Activated T-cell treated with anti-CD3 and anti-CD28 coated beads, Interleukin-2, amount 50 U/mL, for 4 hours (primary cell): ENCODE measurements at regions not wholly inside any gene's neighbourhood (a gene's known extent, or its start where the extent isn't known, plus 50 kb on each side); places are given as distances from the start of the nearest gene placed in this dataset.
"Not testable (repeated sequence)": the region's sequence is repeated elsewhere in the genome, so short reads cannot be mapped to it uniquely, and the experiment has no call there.

Source experiments
- ATAC-seq, 2 donors: fragments of 200-7000 bp; cut with Tn5 transposase; one replicate each; pipeline ENCODE4 v1.10.0; 2021
- DNase-seq: peaks from one replicate; pipeline ENCODE4 v3.0.0-alpha.2; 2020
- H3K27me3 Mint-ChIP-seq: one replicate; pipeline ENCODE4 v1.8.0; 2021; ENCODE audit warnings: low read depth, mixed read lengths
- H3K36me3 Mint-ChIP-seq: one replicate; pipeline ENCODE4 v1.8.0; 2022; ENCODE audit warnings: mixed read lengths; ENCODE audit not compliant: insufficient read depth
- H3K4me1 Mint-ChIP-seq: one replicate; pipeline ENCODE4 v1.8.0; 2021; ENCODE audit warnings: low read depth, mixed read lengths
- H3K4me3 Mint-ChIP-seq: one replicate; pipeline ENCODE4 v1.8.0; 2021; ENCODE audit warnings: mild to moderate bottlenecking, moderate library complexity, mixed read lengths
- H3K9me3 Mint-ChIP-seq: one replicate; pipeline ENCODE4 v1.8.0; 2021; ENCODE audit warnings: mixed read lengths

DNA sequence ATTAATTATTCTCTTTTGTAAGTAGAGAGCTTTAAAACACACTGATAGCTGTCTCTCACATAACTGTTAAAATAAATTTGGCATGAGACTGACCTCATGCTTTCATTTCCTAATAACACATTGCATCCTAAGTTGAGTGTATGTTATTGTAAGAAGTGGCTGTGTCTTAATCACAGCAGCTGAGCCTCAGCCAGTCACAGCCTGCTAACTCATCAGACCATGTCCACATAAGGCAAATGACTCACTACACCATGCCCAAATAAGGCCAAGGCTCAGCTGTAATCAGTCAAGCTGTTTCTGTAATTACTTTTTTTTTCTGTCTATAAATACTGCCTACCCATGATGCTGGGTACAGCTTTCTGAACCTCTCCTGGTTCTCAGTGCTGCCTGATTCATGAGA, 860.9 kb downstream of the XPNPEP1 start:
- DNase-seq (no peak), ATAC-seq (no peak)
- Mint-ChIP-seq H3K4me1 (no peaks in the 10 kb centered on the region), H3K4me3 (no peak overlapping the region), H3K36me3 (no peaks in the 10 kb centered on the region), H3K9me3 (peaks cover 3% of the 10 kb centered on the region), H3K27me3 (no peaks in the 10 kb centered on the region)

GRCh38 chr10:109055243-109055642, 868.1 kb downstream of the XPNPEP1 start:
- Mint-ChIP-seq H3K9me3 (no peaks in the 10 kb centered on the region), H3K4me3 (no peak overlapping the region), H3K36me3 (no peaks in the 10 kb centered on the region), H3K4me1 (no peaks in the 10 kb centered on the region), H3K27me3 (no peaks in the 10 kb centered on the region)
- DNase-seq (no peak), ATAC-seq (no peak)

GRCh38 chr10:109047856-109048255, 875.5 kb downstream of the XPNPEP1 start:
- no peak for DNase-seq
- Mint-ChIP-seq H3K27me3 (no peaks in the 10 kb centered on the region), H3K9me3 (peaks cover 9% of the 10 kb centered on the region), H3K4me3 (no peak overlapping the region), H3K4me1 (no peaks in the 10 kb centered on the region), H3K36me3 (no peaks in the 10 kb centered on the region)
- no peak for ATAC-seq

GRCh38 chr10:109046427-109046826, 876.9 kb downstream of the XPNPEP1 start:
- not testable (repeated sequence) for H3K4me3 Mint-ChIP-seq, H3K27me3 Mint-ChIP-seq, DNase-seq, ATAC-seq, H3K9me3 Mint-ChIP-seq, H3K4me1 Mint-ChIP-seq, H3K36me3 Mint-ChIP-seq

DNA sequence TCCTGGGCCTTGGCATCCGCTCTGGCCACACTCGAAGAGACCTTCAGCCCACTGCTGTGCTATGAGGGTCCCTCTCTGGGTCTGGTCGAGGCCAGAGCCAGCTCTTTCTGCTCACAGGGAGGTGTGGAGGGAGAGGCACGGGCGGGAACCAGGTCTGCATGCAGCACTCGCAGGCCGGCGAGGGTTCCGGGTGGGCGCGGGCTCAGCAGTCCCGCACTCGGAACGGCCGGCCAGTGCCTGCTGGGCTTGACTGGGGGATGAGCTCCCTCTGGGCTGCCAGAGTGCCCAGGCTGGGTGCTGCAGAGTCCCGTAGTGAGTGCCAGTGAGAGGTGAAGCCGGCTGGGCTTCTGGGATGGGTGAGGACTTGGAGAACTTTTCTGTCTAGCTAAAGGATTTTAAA, 882.7 kb downstream of the XPNPEP1 start:
- Mint-ChIP-seq H3K4me3 (no peak overlapping the region), H3K27me3 (no peaks in the 10 kb centered on the region), H3K4me1 (no peaks in the 10 kb centered on the region), H3K36me3 (no peaks in the 10 kb centered on the region), H3K9me3 (no peaks in the 10 kb centered on the region)
- ATAC-seq (no peak), DNase-seq (no peak)

GRCh38 chr10:109037978-109038377, 885.3 kb downstream of the XPNPEP1 start:
- Mint-ChIP-seq H3K27me3 (no peaks in the 10 kb centered on the region), H3K36me3 (no peaks in the 10 kb centered on the region), H3K4me3 (no peak overlapping the region), H3K4me1 (no peaks in the 10 kb centered on the region), H3K9me3 (peaks cover 3% of the 10 kb centered on the region)
- ATAC-seq (no peak), DNase-seq (no peak)

- H3K4me1 Mint-ChIP-seq, result no peaks in the 10 kb centered on the region
These were observed 892.6 kb downstream of the XPNPEP1 start for GRCh38 chr10:109030581-109031210.

DNA sequence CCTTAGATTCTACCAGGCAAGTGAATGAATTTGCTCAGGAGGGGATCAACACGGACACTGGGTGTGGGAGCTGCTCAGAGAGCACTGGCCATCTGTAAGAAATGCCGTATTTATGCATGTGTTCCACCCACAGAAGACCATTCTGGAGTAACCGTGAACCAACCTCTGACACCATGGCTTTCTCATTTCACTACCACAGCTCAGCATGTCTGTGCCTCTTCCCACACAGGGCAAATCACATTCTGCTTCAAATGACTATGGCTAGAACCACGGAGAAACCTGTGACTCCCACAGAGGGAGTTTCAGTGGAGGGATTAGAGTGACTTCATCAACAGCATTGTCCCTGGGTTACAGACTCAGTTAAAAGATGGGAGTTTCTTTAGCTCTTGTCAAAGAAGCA, 893.4 kb downstream of the XPNPEP1 start:
- Mint-ChIP-seq H3K4me3 (no peak overlapping the region), H3K36me3 (no peaks in the 10 kb centered on the region)

More at GRCh38 chr10:109030581-109031210, 892.6 kb downstream of the XPNPEP1 start:
- peaks cover 10% of the 10 kb centered on the region for H3K9me3 Mint-ChIP-seq
- H3K36me3 Mint-ChIP-seq, result no peaks in the 10 kb centered on the region
- H3K27me3 Mint-ChIP-seq, result no peaks in the 10 kb centered on the region
- ATAC-seq (no peak), DNase-seq (no peak)
- no peak overlapping the region for H3K4me3 Mint-ChIP-seq

GRCh38 chr10:109027534-109028185, 895.7 kb downstream of the XPNPEP1 start:
- Mint-ChIP-seq H3K4me3 (no peak overlapping the region), H3K36me3 (no peaks in the 10 kb centered on the region), H3K27me3 (no peaks in the 10 kb centered on the region), H3K9me3 (peaks cover 11% of the 10 kb centered on the region), H3K4me1 (no peaks in the 10 kb centered on the region)
- no peak for ATAC-seq
- no peak for DNase-seq

More for the DNA sequence above, 893.4 kb downstream of the XPNPEP1 start:
- H3K27me3 Mint-ChIP-seq, result no peaks in the 10 kb centered on the region
- DNase-seq (no peak), ATAC-seq (no peak)
- H3K9me3 Mint-ChIP-seq, result peaks cover 13% of the 10 kb centered on the region
- H3K4me1 Mint-ChIP-seq, result no peaks in the 10 kb centered on the region

DNA sequence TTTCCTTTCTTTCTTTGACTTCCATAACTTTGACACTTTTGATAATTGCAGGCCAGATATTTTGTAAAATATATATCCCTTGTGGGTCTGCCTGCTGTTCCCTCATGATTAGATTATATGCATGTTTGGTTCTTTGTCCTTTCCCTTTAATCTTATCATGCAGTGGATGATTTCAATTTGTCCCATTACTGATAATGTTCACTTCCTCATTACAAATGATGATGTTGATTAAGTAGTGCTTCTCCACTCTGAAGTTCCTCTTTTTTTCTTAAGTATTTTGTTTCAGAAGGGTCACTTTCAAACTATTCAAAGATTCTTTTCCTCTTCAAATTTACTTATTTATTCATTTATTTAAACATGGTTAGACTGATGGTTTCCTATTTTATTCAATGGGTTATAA, 898.1 kb downstream of the XPNPEP1 start:
- H3K4me1 Mint-ChIP-seq, result no peaks in the 10 kb centered on the region
- peaks cover 14% of the 10 kb centered on the region for H3K9me3 Mint-ChIP-seq

GRCh38 chr10:109022417-109023049, 900.8 kb downstream of the XPNPEP1 start:
- Mint-ChIP-seq H3K36me3 (no peaks in the 10 kb centered on the region), H3K27me3 (no peaks in the 10 kb centered on the region), H3K9me3 (peaks cover 14% of the 10 kb centered on the region), H3K4me1 (no peaks in the 10 kb centered on the region), H3K4me3 (no peak overlapping the region)
- DNase-seq, result no peak
- ATAC-seq, result no peak

More for the DNA sequence above, 898.1 kb downstream of the XPNPEP1 start:
- DNase-seq, result no peak
- ATAC-seq, result no peak
- Mint-ChIP-seq H3K27me3 (no peaks in the 10 kb centered on the region), H3K4me3 (no peak overlapping the region), H3K36me3 (no peaks in the 10 kb centered on the region)

- DNase-seq, result no peak
- Mint-ChIP-seq H3K9me3 (peaks cover 4% of the 10 kb centered on the region), H3K4me1 (no peaks in the 10 kb centered on the region), H3K36me3 (no peaks in the 10 kb centered on the region), H3K27me3 (no peaks in the 10 kb centered on the region), H3K4me3 (no peak overlapping the region)
- ATAC-seq, result no peak
These were observed 904.3 kb downstream of the XPNPEP1 start for GRCh38 chr10:109019001-109019424.

- Mint-ChIP-seq H3K4me1 (no peaks in the 10 kb centered on the region), H3K4me3 (no peak overlapping the region), H3K27me3 (no peaks in the 10 kb centered on the region), H3K36me3 (no peaks in the 10 kb centered on the region), H3K9me3 (peaks cover 9% of the 10 kb centered on the region)
- ATAC-seq (no peak), DNase-seq (no peak)
These were observed 915.8 kb downstream of the XPNPEP1 start for GRCh38 chr10:109007514-109007913.

- Mint-ChIP-seq H3K4me1 (no peaks in the 10 kb centered on the region), H3K4me3 (no peak overlapping the region), H3K27me3 (no peaks in the 10 kb centered on the region), H3K9me3 (peaks cover 4% of the 10 kb centered on the region), H3K36me3 (no peaks in the 10 kb centered on the region)
- ATAC-seq (no peak), DNase-seq (no peak)
These were observed 932.9 kb downstream of the XPNPEP1 start for GRCh38 chr10:108990441-108990840.

DNA sequence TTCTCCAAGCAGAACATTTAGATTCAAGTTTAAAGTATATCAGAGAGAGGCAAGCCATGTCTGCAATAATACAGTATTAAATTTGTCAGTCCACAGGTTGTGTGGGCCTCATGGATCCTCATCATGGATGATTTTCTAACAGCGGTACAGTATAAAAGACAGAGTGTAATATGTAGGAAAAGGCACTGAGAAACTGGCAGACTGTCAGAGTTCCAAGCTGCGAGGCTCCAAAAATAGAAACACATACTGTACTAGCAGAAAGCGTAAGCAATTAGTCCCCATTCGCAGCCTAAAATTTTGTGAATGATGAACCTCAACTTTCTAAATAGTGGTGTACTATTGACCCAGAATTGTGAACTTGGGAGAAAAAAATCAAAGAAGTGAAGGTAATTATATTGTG, 933.3 kb downstream of the XPNPEP1 start:
- ATAC-seq, result no peak
- no peaks in the 10 kb centered on the region for H3K27me3 Mint-ChIP-seq
- peaks cover 4% of the 10 kb centered on the region for H3K9me3 Mint-ChIP-seq
- no peaks in the 10 kb centered on the region for H3K36me3 Mint-ChIP-seq
- no peak overlapping the region for H3K4me3 Mint-ChIP-seq
- no peaks in the 10 kb centered on the region for H3K4me1 Mint-ChIP-seq
- no peak for DNase-seq
